PC-3 (cell line): ENCODE measurements at regions not wholly inside any gene's neighbourhood (a gene's known extent, or its start where the extent isn't known, plus 50 kb on each side); places are given as distances from the start of the nearest gene placed in this dataset.
A peak's percentile ranks its signal among the peaks of the same experiment; 100 is the strongest.

Source experiments
- ATAC-seq: fragments of 200-7000 bp; cut with Tn5 transposase; 2 replicates; pipeline ENCODE4 v1.9.1; 2020; ENCODE audit warnings: mild to moderate bottlenecking, moderate library complexity
- BruUV-seq: library from RNA; stranded (reverse); fragments of 400-500 nt; replicated peaks from 2 replicates; lab custom pipeline; 2021; lab: Mats Ljungman, UMichigan
- CTCF ChIA-PET: fragments of 300-600 bp; sonication (Branson Sonifier 250); formaldehyde crosslinking; loops from one replicate; lab custom pipeline; 2022; ENCODE audit warnings: antibody characterized with exemption; lab: Charles Lee
- POLR2A ChIA-PET: fragments of 300-600 bp; sonication (Branson Sonifier 250); formaldehyde crosslinking; loops from one replicate; lab custom pipeline; 2022; ENCODE audit warnings: antibody characterized with exemption; ENCODE audit not compliant: unreplicated experiment; lab: Charles Lee
- DNase-seq: peaks from one replicate; pipeline ENCODE4 v3.0.0-alpha.2; 2015
- H2AFZ ChIP-seq: fragments of 300-600 bp; sonication (generic); 2 replicates; pipeline ENCODE4 v1.6.0; 2016; ENCODE audit warnings: antibody characterized with exemption, low read length
- H3F3A ChIP-seq: fragments of 300-600 bp; sonication (generic); one replicate; pipeline ENCODE4 v1.6.0; 2017; ENCODE audit warnings: antibody characterized with exemption, low read length, control low read depth, mild to moderate bottlenecking; ENCODE audit not compliant: unreplicated experiment
- H3K27ac ChIP-seq: fragments of 300-600 bp; sonication (generic); 2 replicates; pipeline ENCODE4 v1.5.1; 2016; ENCODE audit warnings: mild to moderate bottlenecking, low read length
- H3K27me3 ChIP-seq: fragments of 300-600 bp; sonication (generic); 2 replicates; pipeline ENCODE4 v1.6.1; 2016; ENCODE audit warnings: low read length, mixed read lengths
- H3K36me3 ChIP-seq: fragments of 300-600 bp; sonication (generic); 2 replicates; pipeline ENCODE4 v1.6.1; 2016; ENCODE audit warnings: low read depth, mixed run types, low read length, mixed read lengths
- H3K4me1 ChIP-seq: fragments of 300-600 bp; sonication (generic); 2 replicates; pipeline ENCODE4 v1.5.1; 2016; ENCODE audit warnings: low read length; ENCODE audit not compliant: insufficient read depth
- H3K4me2 ChIP-seq: fragments of 300-600 bp; sonication (generic); 2 replicates; pipeline ENCODE4 v1.6.0; 2016; ENCODE audit warnings: low read length
- H3K4me3 ChIP-seq: fragments of 300-600 bp; sonication (generic); 2 replicates; pipeline ENCODE4 v1.5.1; 2016; ENCODE audit warnings: mild to moderate bottlenecking, low read length, mixed read lengths
- H3K79me2 ChIP-seq: fragments of 300-600 bp; sonication (generic); 2 replicates; pipeline ENCODE4 v1.6.1; 2017; ENCODE audit warnings: low read length, mixed read lengths
- H3K9ac ChIP-seq: fragments of 300-600 bp; sonication (generic); 2 replicates; pipeline ENCODE4 v1.6.0; 2016; ENCODE audit warnings: mild to moderate bottlenecking, low read length
- H3K9me2 ChIP-seq: fragments of 300-600 bp; sonication (generic); replicated peaks from 2 replicates; pipeline ENCODE4 v1.6.1; 2016; ENCODE audit warnings: mixed run types, low read length, mixed read lengths
- H3K9me3 ChIP-seq: fragments of 300-600 bp; sonication (generic); 2 replicates; pipeline ENCODE4 v1.6.1; 2016; ENCODE audit warnings: low read length, mixed read lengths
- H4K20me1 ChIP-seq: fragments of 300-600 bp; sonication (generic); 2 replicates; pipeline ENCODE4 v1.6.1; 2016; ENCODE audit warnings: low read length, mixed read lengths
- CTCF ChIP-seq: fragments of 300-600 bp; sonication (generic); conservative IDR thresholded peaks from 2 replicates; pipeline ENCODE4 v1.5.1; 2017; ENCODE audit warnings: antibody characterized with exemption, low read depth, mild to moderate bottlenecking, low read length
- EZH2 ChIP-seq: fragments of 300-600 bp; sonication (generic); IDR thresholded peaks from one replicate; pipeline ENCODE4 v1.6.1; 2017; ENCODE audit warnings: antibody characterized with exemption, mild to moderate bottlenecking, low read length; ENCODE audit not compliant: unreplicated experiment
- EZH2phosphoT487 ChIP-seq: fragments of 300-600 bp; sonication (generic); IDR thresholded peaks from 2 replicates; pipeline ENCODE4 v1.6.1; 2018; ENCODE audit warnings: mild to moderate bottlenecking, antibody characterized with exemption, low read length, borderline replicate concordance
- intact Hi-C: fragments of 100-400 bp; cut with micrococcal nuclease; formaldehyde crosslinking; loops from 2 replicates; pipeline ENCODE4 v1.9.0; 2023

DNA sequence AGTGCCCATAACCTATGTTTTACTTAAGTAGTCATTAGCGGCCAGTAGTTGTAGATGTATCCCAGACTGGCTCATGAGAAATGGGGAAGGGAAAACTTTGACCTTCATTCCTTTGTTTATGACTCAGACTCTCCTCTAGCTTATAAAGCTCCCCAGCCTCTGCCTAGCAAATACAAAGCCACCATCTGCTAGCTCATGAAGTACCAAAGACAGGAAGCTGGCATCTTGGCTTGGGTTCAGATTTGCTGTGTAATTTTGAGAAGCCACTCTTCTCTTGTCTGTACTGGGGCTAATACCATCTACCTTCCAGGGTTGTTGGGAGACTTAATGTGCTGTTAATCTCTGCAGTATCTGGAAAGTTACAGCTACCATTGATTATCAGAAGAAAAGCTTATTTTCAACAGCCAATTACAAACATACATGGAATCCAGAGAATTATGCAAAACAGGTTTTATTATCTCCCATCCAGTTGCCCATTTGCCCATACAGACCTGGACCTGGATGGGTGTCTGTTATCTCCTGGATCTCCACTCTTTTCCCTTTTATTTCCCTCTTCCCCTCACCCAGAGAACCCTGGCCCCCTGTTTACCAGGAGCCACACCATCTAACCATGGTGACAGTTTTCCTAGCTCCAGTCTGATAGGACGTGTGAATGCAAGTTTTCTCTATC is 153.8 kb downstream of the SEMA6D start:
- Histone ChIP-seq H3K9me3 (no peaks in the 10 kb centered on the region), H3K9ac (peak overlapping the region; percentile 57; the same call in 1 of the 2 replicates), H3F3A (no peaks in the 10 kb centered on the region), H3K27me3 (no peaks in the 10 kb centered on the region), H3K36me3 (no peaks in the 10 kb centered on the region), H4K20me1 (no peaks in the 10 kb centered on the region), H3K79me2 (no peaks in the 10 kb centered on the region), H2AFZ (peak overlapping the region; percentile 37; the same call in 1 of the 2 replicates), H3K4me1 (peaks cover 19% of the 10 kb centered on the region), H3K27ac (peak overlapping the region; percentile 93), H3K9me2 (no peaks in the 10 kb centered on the region), H3K4me2 (peak overlapping the region; percentile 73), H3K4me3 (no peak overlapping the region; the same call in 1 of the 2 replicates)
- no TSS peak for BruUV-seq
- intact Hi-C loops = loop anchor here (5.0 kb wide), 1 partner anchor 154 kb away; the partner anchor contains the start of gene SEMA6D
- TF ChIP-seq EZH2 (no peak), EZH2phosphoT487 (no peak), CTCF (no peak)
- peak; percentile 88 for DNase-seq
- CTCF ChIA-PET = no interaction called here
- peak; percentile 96 for ATAC-seq
- POLR2A ChIA-PET = no interaction called here

- TF ChIP-seq EZH2phosphoT487 (no peak), EZH2 (no peak), CTCF (no peak)
- no peaks in the 10 kb centered on the region for H3K9me2 ChIP-seq
- H3K36me3 ChIP-seq = no peaks in the 10 kb centered on the region
- no peak overlapping the region for H3K4me2 ChIP-seq
- H4K20me1 ChIP-seq = no peaks in the 10 kb centered on the region
- H3F3A ChIP-seq = no peaks in the 10 kb centered on the region
- CTCF ChIA-PET = no interaction called here
- H3K9me3 ChIP-seq = no peaks in the 10 kb centered on the region
- H3K27ac ChIP-seq = no peak overlapping the region
- BruUV-seq = no TSS peak
- no peak overlapping the region for H3K9ac ChIP-seq
- no peaks in the 10 kb centered on the region for H3K27me3 ChIP-seq
- no peaks in the 10 kb centered on the region for H3K79me2 ChIP-seq
- peaks cover 19% of the 10 kb centered on the region for H3K4me1 ChIP-seq
- intact Hi-C loops = loop anchor here (5.0 kb wide), 1 partner anchor 155 kb away; the partner anchor contains the start of gene SEMA6D
- H3K4me3 ChIP-seq = no peak overlapping the region
- POLR2A ChIA-PET = interaction anchor here (0.6 kb wide), 1 partner anchor 16 kb away, joined by 3 read pairs; no protein-coding TSS in a partner anchor
- DNase-seq (peak; percentile 10), ATAC-seq (no peak)
- H2AFZ ChIP-seq = no peak overlapping the region
These were observed 154.9 kb downstream of the SEMA6D start for GRCh38 chr15:47872208-47872607.

DNA sequence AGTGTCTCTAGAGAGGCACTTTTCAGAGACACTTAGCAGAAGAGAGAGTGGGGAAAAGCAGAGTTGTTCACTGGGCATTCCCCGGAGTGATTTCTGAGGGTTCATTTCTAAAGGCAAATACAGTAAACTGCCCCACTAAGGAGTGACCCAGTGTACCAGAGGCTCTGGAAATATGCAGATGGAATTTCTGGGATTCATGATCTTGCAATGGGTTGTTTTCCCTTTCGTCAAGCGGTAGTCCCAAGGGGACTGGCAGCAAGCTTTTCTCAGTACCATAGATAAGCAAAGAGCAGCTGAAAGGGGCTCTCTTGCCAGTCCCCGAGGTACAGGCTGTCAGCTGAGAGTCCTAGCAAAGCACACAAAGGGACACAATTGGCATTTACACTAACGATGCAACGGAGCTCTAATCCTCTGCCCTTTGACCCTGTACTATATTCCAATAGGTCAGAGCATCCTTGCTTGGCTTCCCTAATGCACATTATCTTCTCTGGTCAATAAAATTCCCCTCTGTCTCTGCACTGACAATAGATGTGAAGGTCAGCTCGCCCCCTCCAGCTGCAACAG is 155.6 kb downstream of the SEMA6D start:
- no peaks in the 10 kb centered on the region for H3K27me3 ChIP-seq
- no peak for ATAC-seq
- intact Hi-C loops = loop anchor here (5.0 kb wide), 1 partner anchor 156 kb away; the partner anchor contains the start of gene SEMA6D
- H3K4me1 ChIP-seq = peaks cover 19% of the 10 kb centered on the region
- H3K9ac ChIP-seq = no peak overlapping the region
- POLR2A ChIA-PET = interaction anchor here (0.6 kb wide), 1 partner anchor 17 kb away, joined by 3 read pairs; no protein-coding TSS in a partner anchor
- TF ChIP-seq EZH2 (no peak), EZH2phosphoT487 (no peak), CTCF (no peak)
- no peak overlapping the region for H2AFZ ChIP-seq
- H3K27ac ChIP-seq = no peak overlapping the region
- BruUV-seq = no TSS peak
- no peaks in the 10 kb centered on the region for H3K9me2 ChIP-seq
- H3K79me2 ChIP-seq = no peaks in the 10 kb centered on the region
- H3K9me3 ChIP-seq = no peaks in the 10 kb centered on the region
- no peak overlapping the region for H3K4me2 ChIP-seq
- H4K20me1 ChIP-seq = no peaks in the 10 kb centered on the region
- no peaks in the 10 kb centered on the region for H3F3A ChIP-seq
- CTCF ChIA-PET = no interaction called here
- DNase-seq = no peak
- no peaks in the 10 kb centered on the region for H3K36me3 ChIP-seq
- no peak overlapping the region for H3K4me3 ChIP-seq
